Activated CD8-positive, alpha-beta memory T cell treated with anti-CD3 and anti-CD28 coated beads, Interleukin-2, amount 50 U/mL, for 1 hour (primary cell): ENCODE measurements at regions not wholly inside any gene's neighbourhood (a gene's known extent, or its start where the extent isn't known, plus 50 kb on each side); places are given as distances from the start of the nearest gene placed in this dataset.

Source experiments
- DNase-seq: peaks from one replicate; pipeline ENCODE4 v3.0.0-alpha.2; 2020; ENCODE audit errors: extremely low read depth

DNA sequence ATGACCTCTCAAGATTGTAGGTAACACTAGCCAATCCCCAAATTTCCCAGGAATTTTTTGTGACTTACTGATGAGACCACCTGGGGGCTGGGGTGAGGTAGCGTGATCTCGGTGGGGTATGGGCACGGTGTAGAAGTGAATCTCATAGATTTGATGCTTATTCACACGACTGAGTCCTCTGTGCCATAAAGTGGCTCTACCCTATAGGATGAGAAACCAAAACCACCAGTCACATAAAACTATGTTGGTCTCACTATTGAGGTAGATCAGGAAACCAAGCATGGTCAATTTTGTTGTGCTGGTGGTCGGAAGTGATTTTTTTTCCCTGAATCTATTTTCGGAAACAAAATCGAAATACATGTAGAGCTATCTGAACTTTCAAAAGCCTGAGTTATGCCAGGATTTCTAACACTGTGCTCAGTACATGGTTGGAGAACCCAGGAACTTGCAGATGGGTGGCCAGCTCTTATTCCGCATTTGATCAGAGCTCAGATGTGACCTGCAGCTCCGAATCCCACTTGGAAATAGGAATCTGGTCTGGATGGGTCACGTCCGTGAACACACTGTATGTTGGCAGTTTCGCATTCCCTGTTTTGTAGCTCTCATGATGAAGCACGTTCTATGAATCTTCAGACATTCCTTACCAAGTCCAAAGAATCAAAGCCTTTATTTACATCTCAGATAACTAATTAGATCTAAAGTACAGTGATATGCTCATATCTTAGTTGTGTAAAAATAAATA lies 261.5 kb downstream of the KLF6 start:
- no peak for DNase-seq

GRCh38 chr10:3516923-3517255 lies 268.1 kb downstream of the KLF6 start:
- DNase-seq = no peak

DNA sequence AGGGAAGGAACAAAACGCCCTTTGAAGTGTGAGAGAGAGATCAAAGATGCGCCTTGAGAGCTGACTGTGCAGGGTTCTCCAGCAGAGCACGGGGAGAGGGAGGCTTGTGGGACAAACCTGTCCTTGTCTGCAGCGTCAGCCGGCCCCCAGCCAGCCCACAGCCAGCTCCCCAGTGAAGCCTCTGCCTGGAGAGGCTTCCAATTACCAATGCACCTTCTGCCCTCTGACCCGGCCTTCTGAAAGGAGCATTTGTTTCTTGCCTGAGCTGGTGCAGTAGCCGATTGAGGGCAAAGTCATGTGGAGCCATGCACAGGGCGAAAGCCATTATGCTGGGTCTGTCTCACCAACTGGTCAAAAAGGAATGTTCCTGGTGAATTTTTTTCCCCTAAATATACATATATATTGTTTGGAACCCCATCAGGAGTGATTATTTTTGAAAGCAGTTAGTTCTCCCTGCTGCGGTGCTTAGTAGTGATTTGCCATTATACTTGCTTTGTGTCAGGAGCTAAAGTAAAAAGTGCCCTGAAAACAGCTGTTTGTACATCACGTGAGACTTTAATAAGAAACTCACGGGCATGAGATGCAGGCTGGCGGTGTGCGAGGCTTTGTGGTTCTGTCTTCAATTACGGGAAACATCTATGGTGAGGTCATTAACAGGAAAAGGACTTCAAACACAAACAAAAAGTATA lies 268.6 kb downstream of the KLF6 start:
- DNase-seq = no peak

DNA sequence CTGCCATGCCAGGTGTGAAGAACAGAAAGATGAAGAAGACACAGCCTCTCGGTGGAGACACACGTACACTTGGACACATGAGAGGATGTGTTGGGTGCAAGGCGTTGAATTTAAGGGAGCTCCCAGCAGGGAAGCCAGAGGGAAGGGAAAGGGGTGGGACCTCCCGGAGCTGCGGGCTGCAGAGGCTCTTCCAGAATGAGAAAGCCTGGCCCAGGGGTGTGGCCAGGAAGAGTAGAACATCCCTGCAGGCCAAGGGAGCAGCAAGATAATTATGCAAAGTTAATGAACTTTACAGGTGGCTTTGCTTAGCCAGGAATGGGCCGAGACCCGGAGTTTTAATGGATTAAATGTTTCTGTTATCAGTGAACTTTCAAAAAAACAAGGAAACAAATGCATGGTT lies 270.3 kb downstream of the KLF6 start:
- DNase-seq = no peak

DNA sequence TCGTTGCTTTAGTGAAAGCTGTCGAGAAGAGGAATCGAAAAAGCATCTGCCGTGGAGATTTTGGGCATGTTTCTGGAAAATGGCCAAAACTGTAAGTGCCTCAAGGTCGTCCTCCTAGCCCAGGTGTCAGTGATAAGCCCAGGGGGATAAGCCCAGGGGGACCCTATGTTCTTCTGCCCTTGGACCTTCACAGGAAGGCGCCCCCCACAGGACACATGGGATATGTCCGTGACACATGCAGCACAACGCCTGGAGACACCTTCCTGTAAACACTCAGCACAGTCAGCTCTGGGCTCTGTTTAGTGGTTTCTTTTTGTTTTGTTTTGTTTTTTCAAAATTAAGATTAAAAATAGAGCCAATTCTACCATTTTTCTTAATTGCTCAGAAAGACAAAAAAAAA lies 272.7 kb downstream of the KLF6 start:
- DNase-seq = no peak

GRCh38 chr10:3511483-3511882 lies 273.5 kb downstream of the KLF6 start:
- no peak for DNase-seq

DNA sequence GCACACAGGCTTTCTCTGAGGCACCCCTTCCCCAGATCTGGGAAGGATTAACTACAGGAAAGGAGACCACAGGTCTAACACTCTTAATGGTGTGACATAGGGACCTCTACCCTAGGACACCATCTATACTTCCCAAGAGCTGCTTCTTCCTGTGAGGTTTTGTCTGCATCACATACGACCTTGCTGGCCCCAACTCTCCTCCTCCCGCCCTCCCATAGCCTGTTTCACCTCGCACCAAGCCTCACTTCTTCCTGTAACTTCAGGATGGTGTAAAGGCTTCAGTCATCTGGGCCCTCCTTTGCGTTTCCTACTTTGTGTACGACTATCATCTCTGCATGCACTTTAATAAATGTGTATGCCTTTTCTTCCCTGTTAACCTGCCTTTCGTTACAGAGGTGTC lies 274.3 kb downstream of the KLF6 start:
- no peak for DNase-seq

- no peak for DNase-seq
These were observed 275.7 kb downstream of the KLF6 start for GRCh38 chr10:3509355-3509754.

GRCh38 chr10:3503299-3503698 lies 281.7 kb downstream of the KLF6 start:
- DNase-seq = no peak

DNA sequence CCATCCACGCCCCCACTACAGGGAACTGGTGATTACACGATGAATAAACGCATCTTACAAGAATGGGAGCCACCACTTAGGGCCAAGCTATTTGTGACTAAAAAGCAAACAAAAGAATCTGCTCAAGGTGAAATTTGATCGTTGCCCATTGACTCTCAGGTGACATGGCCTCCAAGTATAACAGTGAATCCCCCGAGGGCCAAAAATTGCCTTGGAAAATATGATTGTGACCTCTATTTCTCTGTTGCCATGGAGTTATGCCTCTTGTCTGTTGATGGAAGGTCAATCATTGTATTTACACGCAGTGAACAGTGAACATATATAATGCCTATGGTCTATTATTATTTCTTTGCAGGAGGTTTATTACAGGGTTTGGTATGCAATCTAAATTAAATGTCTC lies 282.3 kb downstream of the KLF6 start:
- no peak for DNase-seq

DNA sequence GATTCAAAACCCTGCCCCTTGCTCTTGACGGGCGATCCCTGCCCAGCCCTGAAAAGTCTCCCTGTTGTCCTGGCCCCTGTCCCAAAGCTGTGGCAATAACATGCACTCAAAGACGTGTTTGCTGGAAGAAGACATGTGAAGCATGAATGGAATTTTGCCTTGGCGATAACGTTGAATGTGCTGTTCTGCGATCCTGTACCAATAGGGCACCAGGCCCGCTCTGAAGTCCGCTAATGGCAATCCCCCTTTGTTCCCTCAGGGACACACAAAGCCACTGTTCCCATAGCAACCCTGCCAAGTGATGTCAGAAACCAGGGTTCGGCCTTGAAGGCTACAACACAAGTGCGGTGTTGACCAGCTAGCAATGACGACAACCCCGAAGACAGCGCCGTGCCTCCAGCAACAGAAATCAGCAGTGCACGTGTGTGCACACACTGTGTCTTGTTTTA lies 284.6 kb downstream of the KLF6 start:
- no peak for DNase-seq

GRCh38 chr10:3499120-3499519 lies 285.9 kb downstream of the KLF6 start:
- DNase-seq = no peak

DNA sequence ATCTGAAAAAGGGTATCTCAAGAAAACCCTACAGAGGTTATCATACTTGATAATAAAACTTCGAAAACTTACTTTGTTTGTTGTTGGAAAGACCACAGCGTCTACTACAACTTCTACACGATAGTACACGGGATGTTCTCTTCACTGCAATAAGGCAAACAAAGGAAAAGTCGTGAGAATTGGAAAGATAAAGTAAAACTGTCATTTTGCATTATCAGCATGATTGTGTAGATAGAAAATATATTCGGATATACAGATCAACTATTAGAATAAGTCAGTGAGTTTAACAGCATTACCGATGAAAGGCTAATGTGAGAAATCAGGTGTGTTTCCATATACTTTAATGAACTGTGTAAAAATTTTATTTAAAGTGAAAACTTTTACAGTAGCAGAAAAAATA lies 287.4 kb downstream of the KLF6 start:
- no peak for DNase-seq

DNA sequence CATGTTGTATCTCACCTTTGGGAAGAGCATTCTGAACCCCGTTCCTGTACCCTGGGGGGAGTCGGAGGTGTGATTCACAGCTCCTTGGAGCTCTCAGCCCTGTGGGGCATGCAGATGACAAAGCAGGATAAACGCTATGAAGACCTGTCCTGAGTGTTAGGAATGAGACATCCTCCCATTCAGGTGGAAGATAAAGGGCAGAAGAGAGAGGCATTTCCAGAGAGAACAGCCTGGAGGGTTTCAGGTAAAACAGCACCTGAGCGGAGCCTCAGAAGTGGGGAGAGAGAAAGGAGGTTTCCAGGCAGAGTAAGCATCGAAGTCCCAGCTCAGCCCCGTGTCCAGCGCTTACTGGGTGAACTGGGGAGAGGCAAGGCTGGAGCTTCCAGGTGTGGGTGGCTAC lies 288.9 kb downstream of the KLF6 start:
- no peak for DNase-seq

- no peak for DNase-seq
These were observed 289.7 kb downstream of the KLF6 start for GRCh38 chr10:3495281-3495680.

- no peak for DNase-seq
These were observed 290.2 kb downstream of the KLF6 start for GRCh38 chr10:3494838-3495230.

DNA sequence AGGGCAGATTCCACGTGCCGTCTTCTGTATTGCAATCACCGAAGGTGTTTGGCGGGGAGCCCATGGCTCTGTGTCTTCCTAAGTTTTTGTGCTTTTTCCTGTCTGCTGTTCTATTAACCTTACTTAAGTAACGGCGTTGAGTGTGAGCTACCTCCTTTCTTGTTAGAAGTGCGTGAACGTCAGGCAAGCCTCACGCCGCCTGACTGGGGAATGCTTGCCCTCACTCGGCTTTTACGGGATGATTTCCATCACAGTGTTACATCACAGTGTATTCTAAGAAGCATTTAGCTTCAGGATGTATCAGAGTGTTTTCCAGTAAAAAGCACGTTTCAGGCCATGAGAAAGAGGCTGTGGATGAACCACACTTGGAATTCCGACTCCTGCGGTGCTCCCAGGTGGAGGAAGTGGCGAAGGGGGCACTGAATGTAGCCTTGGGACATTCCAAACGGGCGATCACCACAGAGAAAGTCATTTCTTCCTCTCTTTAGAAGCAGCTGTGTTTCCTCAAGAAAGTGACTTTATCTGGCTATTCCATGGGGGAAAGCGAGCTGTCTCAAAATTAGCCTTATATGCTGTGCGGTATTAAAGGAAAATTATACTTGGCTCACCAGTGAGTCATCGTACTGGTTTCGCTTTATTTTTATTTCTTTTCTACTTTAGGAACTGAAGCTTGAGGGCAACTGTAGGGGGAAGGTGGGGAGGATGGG lies 290.7 kb downstream of the KLF6 start:
- DNase-seq = no peak

GRCh38 chr10:3493621-3494020 lies 291.4 kb downstream of the KLF6 start:
- no peak for DNase-seq

GRCh38 chr10:3491571-3491970 lies 293.4 kb downstream of the KLF6 start:
- DNase-seq = no peak

- no peak for DNase-seq
These were observed 297.8 kb downstream of the KLF6 start for GRCh38 chr10:3487228-3487627.

DNA sequence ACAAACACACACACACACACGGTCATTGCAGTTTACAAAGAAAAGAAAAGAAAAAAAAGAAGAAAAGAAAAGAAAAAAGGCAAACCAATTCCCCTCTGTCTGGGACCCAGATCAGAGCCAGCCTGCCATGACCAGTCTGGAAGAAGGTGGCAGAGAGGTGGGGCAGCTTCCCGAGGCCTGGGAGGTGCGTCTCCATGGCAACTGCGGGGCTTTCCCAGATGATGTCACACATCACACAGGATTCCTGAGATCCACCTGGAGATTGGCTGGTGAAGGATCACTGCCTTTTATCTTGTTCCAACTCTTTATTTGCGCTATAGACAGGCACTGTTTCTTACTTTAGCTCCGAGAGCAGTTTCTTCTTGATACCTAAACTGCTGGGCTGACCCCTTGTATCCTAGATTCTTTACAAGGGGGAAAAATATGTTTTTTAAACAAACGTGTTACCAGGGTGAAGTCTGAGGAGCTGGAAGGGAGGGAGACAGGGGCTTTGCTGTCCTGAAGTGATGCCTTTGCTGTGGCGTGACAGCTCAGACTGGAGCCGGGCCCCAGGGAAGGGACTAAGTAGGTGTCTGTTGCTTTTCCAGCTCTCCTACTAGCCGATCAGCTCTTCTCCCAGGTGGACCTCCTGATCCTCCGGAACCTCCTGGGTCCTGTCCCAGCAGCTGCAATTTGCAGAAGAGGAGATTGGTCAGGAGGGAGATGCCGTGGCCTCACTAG lies 298.5 kb downstream of the KLF6 start:
- no peak for DNase-seq

GRCh38 chr10:3485057-3485686 lies 299.8 kb downstream of the KLF6 start:
- no peak for DNase-seq
